Peyer's patch (tissue), 4 donors: ENCODE measurements at regions not wholly inside any gene's neighbourhood (a gene's known extent, or its start where the extent isn't known, plus 50 kb on each side); places are given as distances from the start of the nearest gene placed in this dataset.

Experiments
- DNase-seq, 3 donors: peaks; one replicate each; pipeline ENCODE4 v3.0.0-alpha.2; 2017 to 2019
- H3K27ac ChIP-seq, 4 donors: fragments of 200-600 bp; sonication (generic); one replicate each; pipeline ENCODE4 v1.5.1; 2016 to 2019
- H3K27me3 ChIP-seq, 2 donors: fragments of 200-600 bp; sonication (generic); one replicate each; pipeline ENCODE4 v1.5.1; 2019
- H3K36me3 ChIP-seq, 3 donors: fragments of 200-600 bp; sonication (generic); one replicate each; pipeline ENCODE4 v1.5.1; 2016 to 2019
- H3K4me1 ChIP-seq, 4 donors: fragments of 200-600 bp; sonication (generic); one replicate each; pipeline ENCODE4 v1.5.1; 2016 to 2019
- H3K4me3 ChIP-seq, 4 donors: fragments of 200-600 bp; sonication (generic); 1 replicate in 3 of 4; 2 replicates in 1 of 4; pipeline ENCODE4 v1.5.1; 2016 to 2019; ENCODE audit warnings: mild to moderate bottlenecking in 1 of 4
- H3K9me3 ChIP-seq, 4 donors: fragments of 200-600 bp; sonication (generic); one replicate each; pipeline ENCODE4 v1.5.1; 2016 to 2019; ENCODE audit warnings: mild to moderate bottlenecking in 1 of 4
- CTCF ChIP-seq, 6 experiments: fragments of 450-650 bp in 4 of 6; fragments of 200-600 bp in 2 of 6; sonication (generic) in 1 of 6; IDR thresholded peaks; one replicate each; pipeline ENCODE4 v1.5.1; 2017 to 2019; ENCODE audit warnings: antibody characterized with exemption in 6 of 6, mild to moderate bottlenecking in 3 of 6, moderate library complexity in 1 of 6
- POLR2A ChIP-seq, 2 donors: fragments of 450-650 bp; IDR thresholded peaks; one replicate each; pipeline ENCODE4 v1.5.1; 2017; ENCODE audit warnings: antibody characterized with exemption in 2 of 2, mild to moderate bottlenecking in 2 of 2, moderate library complexity in 2 of 2

- Histone ChIP-seq H3K9me3 (no peaks in the 10 kb centered on the region), H3K4me3 (no peak overlapping the region), H3K4me1 (no peaks in the 10 kb centered on the region), H3K27ac (peak overlapping the region in 1 of 4 donors; percentile 50), H3K36me3 (no peaks in the 10 kb centered on the region), H3K27me3 (no peaks in the 10 kb centered on the region)
- TF ChIP-seq CTCF (IDR thresholded peaks at IDR 0.05) (no peak), POLR2A (IDR thresholded peaks at IDR 0.05) (no peak)
- peak in 1 of 3 donors; percentile 71 for DNase-seq
Measured at GRCh38 chr16:54347961-54348360, 61.4 kb upstream of the IRX3 start.

GRCh38 chr16:54346041-54346440, 59.5 kb upstream of the IRX3 start:
- Histone ChIP-seq H3K9me3 (no peaks in the 10 kb centered on the region), H3K4me3 (no peak overlapping the region), H3K27ac (no peak overlapping the region), H3K4me1 (no peaks in the 10 kb centered on the region), H3K36me3 (no peaks in the 10 kb centered on the region), H3K27me3 (no peaks in the 10 kb centered on the region)
- TF ChIP-seq CTCF (IDR thresholded peaks at IDR 0.05) (no peak), POLR2A (IDR thresholded peaks at IDR 0.05) (no peak)
- no peak for DNase-seq

- no peak for DNase-seq
- no peaks in the 10 kb centered on the region for H3K36me3 ChIP-seq
- H3K9me3 ChIP-seq: no peaks in the 10 kb centered on the region
- no peaks in the 10 kb centered on the region for H3K4me1 ChIP-seq
- no peaks in the 10 kb centered on the region for H3K27me3 ChIP-seq
- H3K27ac ChIP-seq: no peak overlapping the region
- TF ChIP-seq POLR2A (IDR thresholded peaks at IDR 0.05) (no peak), CTCF (IDR thresholded peaks at IDR 0.05) (no peak)
- no peak overlapping the region for H3K4me3 ChIP-seq
Measured at GRCh38 chr16:54344646-54345630, 58.4 kb upstream of the IRX3 start.

GRCh38 chr16:54342966-54343365, 56.4 kb upstream of the IRX3 start:
- DNase-seq: no peak
- Histone ChIP-seq H3K4me3 (no peak overlapping the region), H3K9me3 (no peaks in the 10 kb centered on the region), H3K4me1 (no peaks in the 10 kb centered on the region), H3K27ac (no peak overlapping the region), H3K27me3 (no peaks in the 10 kb centered on the region), H3K36me3 (no peaks in the 10 kb centered on the region)
- TF ChIP-seq POLR2A (IDR thresholded peaks at IDR 0.05) (no peak), CTCF (IDR thresholded peaks at IDR 0.05) (no peak)

GRCh38 chr16:54341892-54342776, 55.5 kb upstream of the IRX3 start:
- Histone ChIP-seq H3K4me3 (no peak overlapping the region), H3K27me3 (no peaks in the 10 kb centered on the region), H3K36me3 (no peaks in the 10 kb centered on the region), H3K9me3 (no peaks in the 10 kb centered on the region), H3K27ac (peak overlapping the region in 1 of 4 donors; percentile 65), H3K4me1 (no peaks in the 10 kb centered on the region)
- DNase-seq: no peak
- no peak for TF ChIP-seq POLR2A (IDR thresholded peaks at IDR 0.05)
- TF ChIP-seq CTCF (IDR thresholded peaks at IDR 0.05): no peak
